GM12878 (cell line): ENCODE measurements at regions not wholly inside any gene's neighbourhood (a gene's known extent, or its start where the extent isn't known, plus 50 kb on each side); places are given as distances from the start of the nearest gene placed in this dataset.
"Not testable (repeated sequence)": the region's sequence is repeated elsewhere in the genome, so short reads cannot be mapped to it uniquely, and the experiment has no call there.

Experiments
- ATAC-seq: fragments of 200-7000 bp; cut with Tn5 transposase; 3 replicates; pipeline ENCODE4 v1.9.1; 2020; ENCODE audit warnings: mild to moderate bottlenecking, moderate library complexity
- BruUV-seq: library from RNA; stranded (reverse); fragments of 400-500 nt; replicated peaks from 2 replicates; lab custom pipeline; 2021; lab: Mats Ljungman, UMichigan
- CTCF ChIA-PET: fragments of 300-600 bp; sonication (Branson Sonifier 250); formaldehyde crosslinking; extraction: SDS; loops from one replicate; lab custom pipeline; 2021; ENCODE audit warnings: inconsistent platforms; lab: Yijun Ruan, JAX
- POLR2A ChIA-PET: fragments of 350-600 bp; formaldehyde crosslinking; extraction: SDS; loops from one replicate; lab custom pipeline; 2021; ENCODE audit warnings: inconsistent platforms; lab: Charles Lee
- RAD21 ChIA-PET: fragments of 300-600 bp; sonication (Branson Sonifier 250); formaldehyde crosslinking; loops from one replicate; lab custom pipeline; 2023; ENCODE audit warnings: antibody characterized with exemption; ENCODE audit not compliant: unreplicated experiment; lab: Charles Lee
- SMC1A ChIA-PET: fragments of 300-600 bp; sonication (Branson Sonifier 250); formaldehyde crosslinking; loops from one replicate; lab custom pipeline; 2023; ENCODE audit not compliant: unreplicated experiment, uncharacterized antibody; lab: Charles Lee
- DNase-seq: peaks from one replicate; pipeline ENCODE4 v3.0.0-alpha.2; 2011; ENCODE audit warnings: low read depth, low spot score
- FAIRE-seq: peaks from 3 replicates; lab custom pipeline; 2011; peaks lifted over from hg19 to GRCh38; lab: Jason Lieb, UNC
- H2AFZ ChIP-seq: 2 replicates; pipeline ENCODE4 v1.6.0; 2011; ENCODE audit warnings: low read depth, low read length, control low read depth; ENCODE audit not compliant: control insufficient read depth
- H3K27ac ChIP-seq: 2 replicates; pipeline ENCODE4 v1.5.1; 2011; ENCODE audit warnings: control low read depth; ENCODE audit not compliant: control insufficient read depth, insufficient read depth
- H3K27me3 ChIP-seq, 2 experiments: replicated peaks in 1 of 2; 2 replicates each; pipeline versions ENCODE4 v1.6.0 to v1.6.1; 2011; ENCODE audit warnings: low read length in 1 of 2; ENCODE audit not compliant: control insufficient read depth in 2 of 2, insufficient read depth in 2 of 2
- H3K36me3 ChIP-seq, 2 experiments: 2 replicates each; pipeline ENCODE4 v1.5.1; 2011; ENCODE audit warnings: low read length in 1 of 2; ENCODE audit not compliant: control insufficient read depth in 2 of 2, insufficient read depth in 2 of 2
- H3K4me1 ChIP-seq: 2 replicates; pipeline ENCODE4 v1.6.1; 2011; ENCODE audit warnings: mild to moderate bottlenecking, low read length, moderate library complexity, mixed read lengths; ENCODE audit not compliant: control insufficient read depth, insufficient read depth
- H3K4me2 ChIP-seq: 2 replicates; pipeline ENCODE4 v1.6.0; 2011; ENCODE audit warnings: control low read depth; ENCODE audit not compliant: control insufficient read depth, insufficient read depth
- H3K4me3 ChIP-seq: fragments of 200-600 bp; sonication (generic); 2 replicates; pipeline ENCODE4 v1.5.1; 2016
- H3K79me2 ChIP-seq: 2 replicates; pipeline ENCODE4 v1.6.0; 2011; ENCODE audit warnings: low read length; ENCODE audit not compliant: control insufficient read depth, insufficient read depth
- H3K9ac ChIP-seq: 2 replicates; pipeline ENCODE4 v1.8.0; 2011; ENCODE audit warnings: low read length, control low read depth, mixed read lengths; ENCODE audit not compliant: control insufficient read depth, insufficient read depth
- H3K9me3 ChIP-seq: replicated peaks from 3 replicates; pipeline ENCODE4 v1.5.1; 2011; ENCODE audit warnings: mild to moderate bottlenecking, low read length; ENCODE audit not compliant: control insufficient read depth, insufficient read depth
- H4K20me1 ChIP-seq: 2 replicates; pipeline ENCODE4 v1.6.0; 2011; ENCODE audit not compliant: control insufficient read depth, insufficient read depth
- NR2C1 ChIP-seq: fragments of 450-650 bp; IDR thresholded peaks from 2 replicates; pipeline ENCODE4 v1.6.1; 2017; ENCODE audit warnings: antibody characterized with exemption, mild to moderate bottlenecking, moderate library complexity
- NR2F1 ChIP-seq: fragments of 450-650 bp; conservative IDR thresholded peaks from 2 replicates; pipeline ENCODE4 v1.6.1; 2017; ENCODE audit warnings: mild to moderate bottlenecking
- WGBS: methylation state at CpG from one replicate; pipeline ENCODE4 v1.1.6; 2016; ENCODE audit warnings: low lambda C conversion rate; ENCODE audit not compliant: insufficient replicate concordance, insufficient coverage; ENCODE audit errors: missing lambda C conversion rate; 5-methylcytosine and 5-hydroxymethylcytosine counted together
- in situ Hi-C: fragments of 300-500 bp; cut with MboI; formaldehyde crosslinking; loops from 9 replicates; pipeline ENCODE4 v1.14.3; 2018; ENCODE audit warnings: mixed read lengths
- intact Hi-C: fragments of 100-400 bp; cut with micrococcal nuclease; formaldehyde crosslinking; loops from one replicate; pipeline ENCODE4 v1.14.2; 2022; ENCODE audit not compliant: unreplicated experiment

DNA sequence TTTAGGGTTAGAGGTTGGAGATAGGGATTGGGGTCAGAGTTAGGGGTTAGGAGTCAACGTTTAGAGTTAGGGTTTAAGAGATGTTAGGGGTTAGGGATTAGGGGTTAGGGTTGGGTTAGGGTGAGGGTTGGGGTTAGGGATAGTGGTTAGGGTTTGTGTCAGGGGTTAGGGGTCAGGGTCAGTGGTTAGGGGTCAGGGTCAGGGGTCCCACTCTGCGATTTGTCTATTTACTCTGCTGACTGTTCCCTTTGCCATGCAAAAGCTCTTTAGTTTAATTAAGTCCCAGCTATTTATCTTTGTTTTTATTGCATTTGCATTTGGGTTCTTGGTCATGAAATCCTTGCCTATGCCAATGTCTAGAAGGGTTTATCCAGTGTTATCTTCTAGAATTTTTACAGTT is 1649.3 kb downstream of the SPATA31A7 start:
- H3K27me3 ChIP-seq, H3K4me2 ChIP-seq, H3K4me1 ChIP-seq, H3K9ac ChIP-seq, SMC1A ChIA-PET, H2AFZ ChIP-seq, FAIRE-seq, intact Hi-C loops, H3K9me3 ChIP-seq, in situ Hi-C loops, H3K36me3 ChIP-seq, H4K20me1 ChIP-seq, BruUV-seq, H3K27ac ChIP-seq, ATAC-seq, CTCF ChIA-PET, H3K79me2 ChIP-seq, DNase-seq, H3K4me3 ChIP-seq, RAD21 ChIA-PET, POLR2A ChIA-PET: not testable (repeated sequence)
- WGBS = 75% methylated on average over 1 of the region's 2 CpGs
- peak; percentile 63; the same call in 1 of the 2 replicates for TF ChIP-seq NR2F1
- TF ChIP-seq NR2C1 = peak; percentile 57; the same call in 1 of the 2 replicates

DNA sequence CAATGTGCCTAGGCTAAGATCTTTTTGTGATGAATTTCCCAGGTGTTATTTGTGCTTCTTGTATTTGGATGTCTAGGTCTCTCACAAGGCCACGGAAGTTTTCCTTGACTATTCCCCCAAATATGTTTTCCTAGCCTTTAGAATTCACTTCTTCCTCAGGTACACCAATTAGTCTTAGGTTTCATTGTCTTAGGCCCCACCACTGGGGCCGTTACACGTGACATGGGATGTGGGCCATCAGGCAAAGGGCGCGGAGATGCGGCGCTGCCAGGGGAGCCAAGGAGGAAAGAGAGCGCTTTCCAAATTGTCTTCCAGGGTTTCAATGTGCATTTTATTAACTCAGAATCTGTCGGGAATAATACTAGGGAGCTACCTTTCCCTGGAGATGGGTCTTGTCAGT is 1653.3 kb downstream of the SPATA31A7 start:
- WGBS = 68% methylated on average over 9 of the region's 9 CpGs
- intact Hi-C loops, H3K4me1 ChIP-seq, CTCF ChIA-PET, BruUV-seq, H4K20me1 ChIP-seq, DNase-seq, RAD21 ChIA-PET, in situ Hi-C loops, H3K27me3 ChIP-seq, ATAC-seq, H3K9me3 ChIP-seq, H3K9ac ChIP-seq, POLR2A ChIA-PET, H2AFZ ChIP-seq, SMC1A ChIA-PET, FAIRE-seq, H3K79me2 ChIP-seq, H3K27ac ChIP-seq, H3K4me2 ChIP-seq, H3K36me3 ChIP-seq, H3K4me3 ChIP-seq: not testable (repeated sequence)

DNA sequence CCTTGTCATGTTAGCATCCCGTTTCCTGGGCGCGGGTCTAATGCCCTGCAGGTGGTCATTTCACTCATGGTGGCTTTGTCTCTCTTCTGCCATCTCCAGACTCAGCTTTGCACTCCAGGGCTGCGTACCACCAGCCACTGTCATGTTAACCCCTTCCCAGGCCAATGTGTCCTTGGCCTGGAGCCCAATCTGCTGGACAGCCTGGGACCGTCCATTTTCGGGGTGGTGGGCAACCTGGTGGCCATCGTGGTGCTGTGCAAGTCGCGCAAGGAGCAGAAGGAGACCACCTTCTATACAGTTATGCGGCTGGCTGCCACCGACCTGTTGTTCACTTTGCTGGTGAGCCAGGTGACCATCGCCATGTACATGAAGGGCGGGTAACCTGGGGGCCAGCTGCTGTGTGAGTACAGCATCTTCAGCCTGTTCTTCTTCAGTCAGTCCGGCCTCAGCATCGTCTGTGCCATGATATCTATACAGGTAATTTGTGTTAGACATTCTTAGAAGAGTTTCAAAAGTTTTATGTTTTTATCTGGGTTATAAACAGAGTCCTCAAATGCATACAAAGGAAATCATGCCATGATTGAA is 1654.0 kb downstream of the SPATA31A7 start:
- FAIRE-seq, BruUV-seq, H3K27me3 ChIP-seq, H3K4me1 ChIP-seq, H3K9me3 ChIP-seq, RAD21 ChIA-PET, H3K4me2 ChIP-seq, H3K36me3 ChIP-seq, SMC1A ChIA-PET, H3K9ac ChIP-seq, H3K79me2 ChIP-seq, H4K20me1 ChIP-seq, H2AFZ ChIP-seq, POLR2A ChIA-PET, DNase-seq, intact Hi-C loops, in situ Hi-C loops, CTCF ChIA-PET, H3K27ac ChIP-seq, H3K4me3 ChIP-seq, ATAC-seq: not testable (repeated sequence)
- WGBS = 70% methylated on average over 11 of the region's 15 CpGs

DNA sequence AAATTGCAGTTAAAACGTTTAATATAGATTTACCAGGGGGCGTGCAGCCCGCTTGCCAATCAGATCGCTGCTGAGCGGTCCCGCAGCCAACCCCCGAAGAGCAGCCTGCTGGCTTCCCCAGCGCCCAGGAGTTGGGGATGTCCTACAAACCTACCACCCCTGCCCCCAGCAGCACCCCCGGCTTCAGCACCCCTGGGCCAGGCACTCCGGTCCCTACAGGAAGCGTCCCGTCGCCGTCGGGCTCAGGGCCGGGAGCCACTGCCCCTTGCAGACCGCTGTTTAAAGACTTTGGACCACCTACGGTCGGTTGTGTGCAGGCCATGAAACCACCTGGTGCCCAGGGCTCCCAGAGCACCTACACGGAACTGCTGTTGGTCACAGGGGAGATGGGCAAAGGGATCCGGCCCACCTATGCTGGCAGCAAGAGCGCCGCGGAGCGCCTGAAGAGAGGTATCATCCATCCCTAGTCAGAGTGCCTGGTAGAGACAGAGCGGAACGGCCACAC is 1654.9 kb downstream of the SPATA31A7 start:
- BruUV-seq, H3K27ac ChIP-seq, SMC1A ChIA-PET, CTCF ChIA-PET, H3K4me2 ChIP-seq, POLR2A ChIA-PET, H3K79me2 ChIP-seq, H4K20me1 ChIP-seq, H3K27me3 ChIP-seq, H3K9ac ChIP-seq, in situ Hi-C loops, H3K9me3 ChIP-seq, H3K4me3 ChIP-seq, RAD21 ChIA-PET, H3K36me3 ChIP-seq, intact Hi-C loops, FAIRE-seq, H3K4me1 ChIP-seq, ATAC-seq, H2AFZ ChIP-seq, DNase-seq: not testable (repeated sequence)
- WGBS = 75% methylated on average over 24 of the region's 27 CpGs
